Brain pericyte (primary cell): ENCODE measurements at regions not wholly inside any gene's neighbourhood (a gene's known extent, or its start where the extent isn't known, plus 50 kb on each side); places are given as distances from the start of the nearest gene placed in this dataset.

ENCODE experiments used
- DNase-seq: peaks from one replicate; pipeline ENCODE4 v3.0.0-alpha.2; 2012; ENCODE audit warnings: low read depth, low spot score

DNA sequence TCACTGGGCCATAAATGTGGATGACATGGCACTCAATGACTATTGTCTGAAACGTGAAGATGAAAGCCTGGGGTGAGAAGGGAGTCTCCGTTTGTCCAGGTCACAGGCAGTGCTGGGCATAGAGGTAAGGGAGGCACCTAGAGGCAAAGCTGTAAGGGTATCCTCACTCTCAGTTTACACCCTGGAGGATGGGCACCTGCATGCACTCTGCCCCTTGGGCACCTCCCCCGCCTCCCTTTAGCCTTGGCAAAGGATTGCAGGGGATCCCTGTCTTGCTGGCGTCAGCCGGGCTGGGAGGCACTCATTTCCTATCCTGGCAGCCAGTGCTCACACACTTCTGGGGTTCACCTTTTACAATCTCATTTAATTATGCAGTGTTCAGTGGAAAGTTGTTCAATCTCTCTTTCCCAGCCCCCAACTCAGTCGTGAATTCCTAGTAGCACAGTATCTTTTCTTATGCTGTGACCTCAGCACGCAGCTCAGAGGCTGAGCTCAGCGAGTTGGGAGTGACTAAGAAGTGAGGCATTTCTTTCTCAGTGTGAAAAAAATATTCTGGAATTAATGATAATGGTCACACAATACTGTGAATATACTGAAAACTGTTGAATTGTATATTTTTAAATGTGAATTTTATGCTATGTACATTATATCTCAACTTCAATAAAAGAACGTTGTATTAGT is 866.6 kb downstream of the BRD1 start:
- no peak for DNase-seq

DNA sequence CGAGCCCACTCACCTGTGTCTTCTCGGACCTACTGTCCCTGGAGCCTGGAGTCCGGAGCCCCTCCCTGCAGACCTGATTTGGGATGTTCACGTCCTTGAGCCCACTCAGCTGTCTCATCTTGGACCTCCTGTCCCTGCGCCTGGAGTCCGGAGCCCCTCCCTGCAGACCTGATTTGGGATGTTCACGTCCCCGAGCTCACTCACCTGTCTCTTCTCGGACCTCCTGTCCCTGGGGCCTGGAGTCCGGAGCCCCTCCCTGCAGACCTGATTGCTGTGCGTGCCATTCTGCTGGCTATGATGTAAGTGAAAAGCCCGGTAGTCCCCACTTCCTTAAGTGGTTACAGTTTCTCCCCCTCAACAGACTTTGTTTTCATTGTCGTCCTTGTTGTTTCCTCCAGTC is 867.1 kb downstream of the BRD1 start:
- DNase-seq = no peak

DNA sequence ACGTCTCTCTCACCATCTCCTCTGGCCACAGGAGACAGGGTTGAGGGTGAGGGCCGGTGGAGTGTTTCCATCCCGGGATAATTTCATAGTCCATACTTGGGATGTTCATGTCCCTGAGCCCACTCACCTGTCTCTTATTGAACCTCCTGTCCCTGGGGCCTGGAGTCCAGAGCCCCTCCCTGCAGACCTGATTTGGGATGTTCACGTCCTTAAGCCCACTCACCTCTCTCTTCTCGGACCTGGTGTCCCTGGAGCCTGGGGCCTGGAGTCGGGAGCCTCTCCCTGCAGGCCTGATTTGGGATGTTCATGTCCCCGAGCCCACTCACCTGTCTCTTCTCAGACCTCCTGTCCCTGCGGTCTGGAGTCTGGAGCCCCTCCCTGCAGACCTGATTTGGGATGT is 868.2 kb downstream of the BRD1 start:
- no peak for DNase-seq

DNA sequence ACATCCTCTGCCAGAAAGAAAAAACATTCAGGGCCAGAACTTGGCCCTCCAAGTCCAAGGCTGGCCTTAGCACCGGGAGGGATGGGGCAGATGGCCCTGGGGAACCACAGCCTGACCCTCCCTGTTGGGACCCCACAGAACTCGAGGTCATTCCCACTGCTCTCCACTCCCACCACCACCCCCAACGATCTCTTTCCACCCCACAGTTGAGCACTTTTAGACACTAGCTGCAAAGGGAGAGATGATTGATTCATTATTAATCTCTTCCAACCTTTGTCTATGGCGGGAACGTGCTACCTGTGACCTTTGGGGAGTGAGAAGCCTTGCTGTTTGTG is 869.7 kb downstream of the BRD1 start:
- DNase-seq = no peak

DNA sequence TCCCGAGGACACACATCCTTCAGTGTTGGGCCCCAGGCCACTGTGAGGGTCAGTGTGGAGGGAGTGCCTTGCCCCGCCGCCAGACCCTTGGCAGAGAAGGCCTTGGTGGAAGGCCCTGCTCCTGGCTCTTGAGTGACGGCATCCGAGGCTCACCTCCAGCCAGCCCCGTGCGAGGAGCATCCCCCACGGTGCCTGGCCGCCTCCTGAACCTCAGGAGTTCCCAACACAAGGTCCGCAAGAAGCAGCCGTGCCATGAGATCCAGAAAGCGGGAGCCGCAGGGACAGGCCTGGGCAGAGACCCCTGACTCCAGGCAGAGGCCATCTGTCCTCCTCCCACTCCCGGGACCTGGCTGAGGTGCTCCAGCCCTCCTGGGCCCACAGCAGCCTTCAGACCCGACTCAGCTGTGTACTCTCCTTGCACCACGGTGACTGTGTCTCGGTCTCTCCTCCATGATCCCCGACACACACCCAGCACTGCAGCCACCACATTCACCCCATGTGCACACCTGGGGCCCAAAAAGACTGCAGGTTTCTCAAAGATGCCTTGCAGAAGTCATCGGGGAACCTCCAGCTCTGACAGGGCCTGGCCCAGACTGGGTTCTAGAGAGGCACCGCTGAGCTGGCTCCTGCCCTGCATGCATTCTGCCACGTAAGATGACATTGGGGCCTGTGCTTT is 870.2 kb downstream of the BRD1 start:
- DNase-seq = no peak

DNA sequence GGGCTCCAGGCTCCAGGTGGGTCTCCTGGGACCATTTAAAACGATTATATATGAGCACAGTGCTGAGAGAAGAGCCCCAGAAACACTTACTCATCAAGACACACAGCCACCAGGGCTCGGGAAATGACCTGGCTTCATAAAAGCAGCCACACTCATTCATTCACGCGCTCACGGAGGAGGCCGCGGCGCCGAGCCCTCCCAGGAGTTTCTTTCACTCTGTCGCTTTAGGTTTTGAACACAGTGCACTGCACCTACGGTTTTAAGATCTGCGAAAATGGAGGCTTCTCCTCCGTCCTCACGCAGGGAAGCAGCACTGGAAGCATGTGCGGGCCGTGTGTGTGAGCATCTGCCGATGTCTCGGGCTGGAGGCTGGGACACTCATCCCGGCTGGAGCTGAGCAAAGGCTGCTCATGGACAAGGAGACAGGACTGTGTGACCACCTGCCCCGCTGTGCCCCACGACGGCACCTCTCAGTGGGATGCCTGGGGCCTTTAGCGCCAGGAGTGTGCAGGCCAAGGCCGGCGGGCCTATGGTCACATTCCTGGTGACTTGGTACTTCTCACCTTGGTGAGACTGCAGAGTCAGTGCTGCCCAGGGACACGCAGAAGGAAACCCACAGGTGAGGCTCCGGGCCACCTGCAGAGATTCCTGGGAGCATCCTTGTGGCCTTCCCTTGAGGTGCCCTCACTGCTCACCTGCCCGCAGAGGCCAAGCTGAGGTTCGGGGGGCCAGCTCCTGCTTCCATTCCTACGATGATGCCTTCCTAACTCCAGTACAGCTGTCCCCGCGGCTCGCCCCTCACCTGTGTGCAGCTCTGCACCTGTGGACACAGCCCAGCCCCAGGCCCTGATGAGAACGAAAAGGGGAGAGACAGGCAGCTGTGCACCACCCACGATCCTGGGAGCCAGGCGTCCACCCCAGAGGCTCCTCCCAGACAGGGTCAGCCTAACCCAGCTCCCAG is 872.0 kb downstream of the BRD1 start:
- DNase-seq = no peak

DNA sequence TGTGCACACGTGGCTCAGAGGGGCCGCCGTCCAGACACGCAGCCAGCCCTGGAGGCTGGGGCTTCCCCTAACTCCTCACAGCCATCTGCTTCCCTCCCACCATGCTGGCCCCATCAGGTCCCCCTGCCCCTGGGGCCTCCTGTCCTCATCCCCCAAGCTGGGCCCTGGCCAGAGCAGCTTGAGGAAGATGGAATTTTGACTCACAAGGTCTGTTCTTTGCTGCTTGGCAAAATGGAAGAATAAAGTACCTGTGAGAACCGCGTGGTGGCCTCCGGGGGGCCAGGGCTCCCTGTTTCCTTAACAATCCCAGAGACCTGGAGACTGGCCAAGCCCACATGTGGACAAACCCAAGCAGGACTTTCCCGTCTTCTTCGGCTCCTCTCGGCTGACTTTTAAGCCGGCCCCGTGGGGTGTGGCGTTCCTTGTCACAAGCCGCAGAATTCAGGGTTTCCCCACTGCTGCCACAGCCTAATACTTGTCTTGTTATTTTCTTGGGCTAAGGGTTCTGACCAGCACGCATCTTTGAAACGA is 872.8 kb downstream of the BRD1 start:
- DNase-seq = no peak

DNA sequence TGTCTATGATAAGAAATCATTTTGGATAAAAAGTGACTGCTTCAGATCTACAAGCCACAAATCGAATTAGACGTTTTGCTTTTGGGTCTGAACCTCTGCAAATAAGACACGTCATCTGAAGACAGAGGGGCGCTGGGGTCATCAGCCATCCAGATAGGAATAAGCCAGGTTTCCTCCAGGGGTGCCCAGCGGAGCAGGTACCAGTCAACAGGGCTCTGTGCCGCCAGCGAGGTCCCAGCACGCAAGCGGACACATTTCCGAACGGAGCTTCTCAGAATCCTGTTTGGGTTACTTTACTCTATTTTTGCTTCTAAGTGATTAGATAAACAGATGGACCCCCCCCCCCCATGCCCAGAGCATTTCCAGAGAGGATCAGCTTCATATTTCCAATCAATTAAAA is 873.8 kb downstream of the BRD1 start:
- DNase-seq = no peak

DNA sequence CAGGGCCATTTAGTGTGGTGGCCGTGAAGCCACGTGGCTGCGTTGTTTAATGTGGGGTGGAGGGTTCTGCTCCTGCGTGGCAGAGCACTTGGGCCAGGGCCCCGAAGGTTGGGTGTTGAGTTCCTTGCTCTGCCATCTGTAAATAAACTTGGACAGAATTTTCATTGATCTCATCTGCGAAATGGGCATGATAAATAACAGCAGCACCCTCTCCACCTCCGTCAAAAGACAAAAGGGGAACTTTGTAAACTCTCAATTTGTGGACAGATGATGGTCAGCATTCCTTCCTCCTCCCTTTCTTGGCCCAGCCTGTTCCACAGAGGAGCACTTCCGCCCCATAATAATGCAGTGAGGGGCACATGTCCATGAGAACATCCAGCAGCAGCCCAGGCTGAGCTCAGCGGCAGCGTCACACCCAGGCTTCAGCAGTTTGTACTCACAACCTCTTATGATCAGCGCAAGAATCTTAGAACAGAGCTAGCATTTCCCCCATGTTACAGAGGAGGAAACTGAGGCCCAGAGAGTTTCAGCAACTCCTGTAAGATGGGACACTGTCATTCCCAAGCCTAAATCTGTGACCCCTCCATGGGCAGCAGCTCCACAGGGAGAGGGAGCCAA is 874.5 kb downstream of the BRD1 start:
- DNase-seq = no peak

DNA sequence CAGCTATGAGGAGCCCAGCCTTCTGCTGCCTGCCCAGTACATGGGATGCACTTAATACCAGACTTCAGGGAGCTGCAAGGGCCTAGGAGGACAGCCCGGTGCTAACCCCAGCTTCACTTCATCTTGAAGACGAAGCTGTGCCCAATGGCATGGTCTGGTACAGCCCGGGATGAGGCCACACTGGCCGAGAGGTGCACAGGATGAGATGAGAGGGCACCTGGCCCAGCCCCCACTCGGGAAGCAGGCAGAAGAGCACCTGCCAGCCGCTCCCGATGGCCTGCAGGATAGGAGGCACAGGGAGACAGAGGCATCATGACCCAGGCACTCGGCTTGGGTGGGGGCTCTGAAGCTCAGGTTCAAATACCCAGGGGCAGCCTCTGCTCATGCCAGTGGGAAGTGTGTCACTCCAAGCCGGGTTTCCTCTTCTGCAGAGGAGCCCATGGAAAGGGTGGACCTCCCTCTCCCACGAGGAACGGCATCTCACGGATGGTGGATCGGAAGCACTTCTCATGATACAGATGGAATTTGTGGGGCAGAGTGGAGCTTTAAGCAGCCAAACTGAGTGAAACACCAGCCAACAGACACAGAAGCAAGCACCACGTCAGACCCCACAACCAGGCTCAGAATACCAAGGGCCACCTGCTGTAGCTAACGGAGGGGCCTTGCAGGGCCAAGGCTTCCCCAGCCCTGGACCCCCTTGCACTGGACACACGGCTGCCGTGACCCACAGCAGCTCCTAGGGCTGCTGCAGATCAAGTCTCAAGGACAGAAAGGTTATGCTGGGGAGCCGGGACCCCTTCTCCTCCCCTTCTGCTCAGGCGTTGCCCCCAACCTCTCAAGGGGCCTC is 875.2 kb downstream of the BRD1 start:
- no peak for DNase-seq

DNA sequence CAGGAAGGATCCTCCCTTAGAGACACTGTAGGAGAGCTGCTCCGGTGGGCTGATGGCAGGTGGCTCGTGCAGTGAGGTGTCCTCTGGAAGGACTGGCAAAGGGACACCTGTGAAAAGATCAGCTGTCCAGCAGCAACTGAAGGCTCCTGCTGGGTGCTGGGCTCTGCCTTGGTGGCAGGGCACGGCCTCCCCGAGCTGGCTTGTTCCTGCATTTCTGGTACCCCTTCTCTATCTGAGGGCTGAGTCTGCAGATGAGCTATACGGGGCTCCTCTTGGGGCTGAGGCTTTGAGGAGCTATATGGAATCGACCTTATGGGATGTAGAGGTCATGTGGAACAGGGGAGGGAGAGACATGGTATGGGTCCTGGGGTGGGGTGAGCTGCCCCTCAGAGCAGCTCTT is 875.8 kb downstream of the BRD1 start:
- no peak for DNase-seq

DNA sequence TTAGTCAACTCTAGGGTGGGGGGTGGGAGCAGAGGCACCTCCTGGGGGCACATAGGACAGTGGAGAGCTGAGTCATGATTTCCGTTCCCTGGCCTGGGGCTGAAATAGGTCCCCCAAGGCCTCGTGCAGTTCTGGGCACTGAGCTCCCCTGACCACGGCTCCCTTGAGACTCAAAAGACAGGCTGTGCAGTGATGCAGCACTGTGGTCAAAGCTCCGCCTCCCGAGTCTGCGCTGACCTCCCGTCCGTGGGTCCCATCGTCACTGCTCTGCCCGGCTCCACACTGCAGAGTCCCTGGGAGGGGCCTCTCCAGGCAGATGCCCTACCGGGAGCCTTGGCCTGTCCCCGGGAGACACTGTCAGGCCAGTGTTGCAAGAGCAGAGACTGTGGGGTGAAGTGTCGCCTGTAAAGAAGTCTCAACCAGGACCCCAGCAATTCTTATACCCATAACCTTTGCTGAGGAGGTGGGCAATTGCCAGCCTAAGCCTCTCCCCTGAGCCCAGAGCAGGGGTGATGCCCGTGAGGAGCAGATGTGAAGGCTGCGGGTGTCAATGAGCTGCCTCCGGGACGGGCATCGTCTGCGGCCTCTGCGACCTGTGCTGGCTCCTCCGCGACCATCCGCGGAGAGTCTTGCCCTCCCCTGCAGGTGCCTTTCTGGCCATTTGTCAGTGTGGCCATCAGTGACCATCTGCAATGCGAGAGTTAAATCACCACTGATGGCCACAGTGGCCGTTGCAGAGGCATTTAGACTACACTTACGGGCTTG is 877.3 kb downstream of the BRD1 start:
- DNase-seq = no peak

DNA sequence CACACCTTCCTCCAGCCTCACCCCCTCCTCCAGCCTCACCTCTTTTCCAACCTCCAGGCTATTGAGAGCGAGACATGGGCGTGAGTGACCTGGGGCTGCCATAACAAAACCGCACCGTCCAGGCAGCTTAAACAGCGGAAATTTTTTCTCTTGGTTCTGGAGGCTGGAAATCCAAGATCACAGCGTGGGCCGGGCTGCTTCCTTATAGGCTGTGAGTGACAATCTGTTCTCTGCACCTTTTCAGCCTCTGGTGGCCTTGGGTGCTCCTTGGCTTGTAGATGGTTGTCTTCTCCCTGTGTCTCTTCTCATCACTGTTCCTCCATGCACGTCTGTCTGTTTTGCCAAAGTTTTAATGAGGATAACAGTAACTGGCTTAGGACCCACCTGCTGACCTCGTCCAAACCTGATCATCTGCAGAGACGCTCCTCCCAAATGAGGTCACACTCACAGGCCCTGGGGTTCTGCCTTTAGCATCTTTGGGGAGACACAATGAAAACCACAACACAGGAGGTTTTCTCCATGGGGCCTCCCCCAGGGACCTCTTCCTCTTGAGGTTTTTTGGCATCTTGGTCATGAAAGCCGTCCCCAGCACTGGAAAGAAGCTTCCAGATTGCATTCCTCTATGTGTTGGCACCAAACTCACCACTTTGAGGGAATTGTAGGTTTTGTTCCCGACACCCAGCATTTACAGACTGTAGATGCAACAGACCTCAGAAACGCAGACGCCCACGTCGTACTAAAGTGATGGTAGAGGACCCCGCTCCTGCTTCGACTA is 878.1 kb downstream of the BRD1 start:
- no peak for DNase-seq

DNA sequence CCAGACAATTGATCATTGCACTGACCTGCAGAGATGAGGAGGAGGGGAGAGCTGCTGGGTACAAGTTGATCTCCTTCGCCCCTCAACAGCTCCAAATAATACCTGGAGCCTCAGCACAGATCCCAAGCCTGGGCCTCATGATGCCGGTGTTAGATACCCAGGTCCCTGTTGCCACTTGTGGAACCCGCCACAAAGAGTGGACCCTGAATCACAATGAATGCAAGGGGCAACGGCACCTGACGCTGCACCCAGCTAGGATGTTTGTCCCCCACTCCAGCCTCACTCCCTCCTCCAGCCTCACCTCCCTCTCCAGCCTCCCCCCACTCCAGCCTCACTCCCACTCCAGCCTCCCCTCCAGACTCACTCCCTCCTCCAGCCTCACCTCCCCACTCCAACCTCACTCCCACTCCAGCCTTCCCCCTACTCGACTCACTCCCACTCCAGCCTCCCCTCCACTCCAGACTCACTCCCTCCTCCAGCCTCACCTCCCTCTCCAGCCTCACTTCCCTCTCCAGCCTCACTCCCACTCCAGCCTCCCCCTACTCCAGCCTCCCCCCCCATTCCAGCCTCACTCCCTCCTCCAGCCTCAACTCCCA is 879.0 kb downstream of the BRD1 start:
- no peak for DNase-seq

DNA sequence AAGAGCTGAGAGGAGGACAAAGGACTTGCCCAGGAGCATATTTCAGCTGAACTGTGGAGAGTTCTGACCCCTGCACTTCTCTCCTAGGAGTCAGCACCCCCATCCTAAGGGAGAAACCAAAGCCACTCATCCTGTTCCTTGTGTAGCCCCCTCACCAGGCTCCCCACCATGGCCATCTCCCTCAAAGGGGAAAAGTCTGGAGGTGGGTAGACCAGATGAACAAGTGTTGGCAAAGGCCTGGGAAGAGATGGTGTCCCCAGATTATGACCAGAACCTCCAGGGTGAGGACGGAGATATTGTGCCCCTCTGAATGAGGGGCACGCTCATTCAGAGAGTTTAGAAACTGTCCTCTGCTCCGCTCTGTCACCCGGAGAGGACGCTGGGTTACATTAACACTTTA is 880.0 kb downstream of the BRD1 start:
- DNase-seq = no peak

DNA sequence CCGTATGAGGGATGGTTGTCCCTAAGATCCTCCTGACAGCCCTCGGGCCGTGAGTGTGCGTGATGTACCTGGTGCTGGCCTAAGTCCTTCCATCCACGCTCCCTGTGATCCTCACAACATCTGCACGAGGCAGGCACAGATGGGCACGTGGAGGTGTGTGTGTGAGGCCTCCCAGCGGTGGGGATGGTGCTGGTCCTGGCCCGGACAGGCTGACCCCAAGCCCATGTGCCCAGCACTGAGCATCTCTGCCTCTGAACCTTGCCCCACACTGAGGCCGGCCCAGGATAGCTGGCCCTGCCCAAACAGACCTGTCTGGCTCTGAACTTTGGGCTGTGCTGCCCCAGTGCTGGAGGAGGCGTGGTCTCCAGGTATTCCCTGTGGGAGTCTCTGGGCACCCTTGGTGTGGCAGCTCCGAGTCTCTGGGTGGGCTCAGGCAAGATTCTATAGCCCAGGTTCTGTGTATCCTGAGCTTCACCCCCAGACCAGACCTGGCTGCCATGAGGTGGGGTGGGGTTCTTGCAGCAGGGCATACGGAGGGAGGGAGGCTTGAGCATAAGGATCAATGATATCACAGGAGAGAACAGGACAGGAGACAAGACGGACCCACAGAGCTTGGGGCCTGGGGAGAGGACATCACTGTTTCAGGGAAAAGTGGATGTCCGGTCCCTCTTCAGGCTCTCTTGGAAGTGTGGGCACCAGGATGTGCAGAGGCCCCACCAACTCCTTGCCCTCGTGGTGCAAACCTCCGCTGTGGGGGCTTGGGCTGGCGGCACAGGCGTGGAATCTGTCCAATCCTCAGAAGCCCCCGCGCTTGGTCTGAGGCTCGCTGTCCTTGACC is 881.8 kb downstream of the BRD1 start:
- DNase-seq = no peak

DNA sequence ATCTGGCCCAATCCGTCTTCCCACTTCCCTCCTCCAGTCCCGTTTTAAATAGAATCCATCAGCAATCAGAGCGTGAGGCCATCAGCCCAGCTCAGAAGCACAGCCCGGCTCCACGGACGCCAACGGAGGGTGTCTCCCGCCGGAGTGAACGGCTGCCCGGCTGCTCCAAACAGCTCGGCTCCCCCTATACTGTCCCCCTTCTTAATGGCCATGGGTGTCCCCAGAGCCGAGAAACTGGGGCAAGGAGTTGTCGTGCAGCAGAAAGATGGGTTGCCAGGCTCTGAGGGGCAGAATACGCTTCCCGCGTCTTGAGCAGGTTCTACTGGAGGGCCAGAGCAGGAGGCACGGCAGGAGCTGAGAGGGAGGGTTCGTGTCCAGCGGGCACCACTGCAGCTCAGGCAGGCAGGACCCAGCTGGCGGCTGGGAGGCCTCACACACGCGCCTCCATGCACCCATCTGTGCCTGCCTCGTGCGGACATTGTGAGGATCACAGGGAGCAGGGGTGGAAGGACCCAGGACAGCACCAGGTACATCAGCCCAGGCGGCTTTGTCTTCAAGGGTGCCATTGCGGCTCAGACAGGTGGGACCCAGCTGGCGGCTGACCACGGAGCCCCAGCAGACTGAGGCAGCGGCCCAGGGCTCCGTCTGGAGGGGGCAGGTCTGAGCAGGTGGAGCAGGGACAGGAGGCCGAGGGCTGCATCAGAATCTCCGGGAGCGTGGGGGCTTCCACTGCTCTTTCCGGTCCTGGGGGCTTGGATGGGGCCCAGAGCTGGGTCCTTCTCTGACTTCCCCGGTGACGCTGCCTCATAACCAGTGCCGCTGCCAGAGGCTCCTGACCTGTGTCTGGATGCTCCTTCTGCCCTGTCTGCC is 882.7 kb downstream of the BRD1 start:
- DNase-seq = no peak
